ENCODE measurements at regions not wholly inside any gene's neighbourhood (a gene's known extent, or its start where the extent isn't known, plus 50 kb on each side); places are given as distances from the start of the nearest gene placed in this dataset.

- H3K4me1 ChIP-seq: no peaks in the 10 kb centered on the region
- H3K27me3 ChIP-seq: no peaks in the 10 kb centered on the region
- ATAC-seq (ENCODE audit: low FRiP score in 2 of 2) (no peak), DNase-seq (no peak)
- H3K9me3 ChIP-seq: peaks cover 0 to 5% (median 0%) of the 10 kb centered on the region in 4 donors
- no peak overlapping the region for H3K27ac ChIP-seq
- H3K36me3 ChIP-seq: no peaks in the 10 kb centered on the region
- H3K4me3 ChIP-seq: no peak overlapping the region
- WGBS, 2 donors: 84 to 94% methylated on average over 1 to 2 of the region's 2 CpGs
- no peak for TF ChIP-seq CTCF (IDR thresholded peaks at IDR 0.05)
- TF ChIP-seq EP300 (IDR thresholded peaks at IDR 0.05): no peak
- no peak for TF ChIP-seq POLR2A (IDR thresholded peaks at IDR 0.05)
- TF ChIP-seq POLR2AphosphoS5 (IDR thresholded peaks at IDR 0.05): no peak
Measured at GRCh38 chr5:87831499-87831898, 418.8 kb upstream of the CCNH start.

GRCh38 chr5:87829217-87829551 is 416.5 kb upstream of the CCNH start:
- no peak for TF ChIP-seq EP300 (IDR thresholded peaks at IDR 0.05)
- no peak for TF ChIP-seq CTCF (IDR thresholded peaks at IDR 0.05)
- no peak for TF ChIP-seq POLR2AphosphoS5 (IDR thresholded peaks at IDR 0.05)
- no peak for TF ChIP-seq POLR2A (IDR thresholded peaks at IDR 0.05)
- ATAC-seq (ENCODE audit: low FRiP score in 2 of 2) (peak in 1 of 2 donors; percentile 38), DNase-seq (peak in 1 of 2 donors; percentile 39)
- no peaks in the 10 kb centered on the region for H3K27me3 ChIP-seq
- no peak overlapping the region for H3K4me3 ChIP-seq
- no peaks in the 10 kb centered on the region for H3K4me1 ChIP-seq
- WGBS, 2 donors: 60 to 68% methylated on average over 5 of the region's 5 CpGs
- H3K36me3 ChIP-seq: no peaks in the 10 kb centered on the region
- H3K27ac ChIP-seq: no peak overlapping the region
- H3K9me3 ChIP-seq: peaks cover 0 to 5% (median 0%) of the 10 kb centered on the region in 4 donors

- Histone ChIP-seq H3K27ac (no peak overlapping the region), H3K27me3 (no peaks in the 10 kb centered on the region), H3K36me3 (no peaks in the 10 kb centered on the region), H3K9me3 (peaks cover 0 to 5% (median 0%) of the 10 kb centered on the region in 4 donors), H3K4me3 (no peak overlapping the region), H3K4me1 (no peaks in the 10 kb centered on the region)
- ATAC-seq (ENCODE audit: low FRiP score in 2 of 2): no peak
- no peak for DNase-seq
- TF ChIP-seq POLR2AphosphoS5 (IDR thresholded peaks at IDR 0.05): no peak
- no peak for TF ChIP-seq EP300 (IDR thresholded peaks at IDR 0.05)
- no peak for TF ChIP-seq CTCF (IDR thresholded peaks at IDR 0.05)
- no peak for TF ChIP-seq POLR2A (IDR thresholded peaks at IDR 0.05)
- 71 to 76% methylated on average over 2 of the region's 2 CpGs for WGBS, 2 donors
Measured at GRCh38 chr5:87828545-87829216, 416.0 kb upstream of the CCNH start.

GRCh38 chr5:87827539-87827938 is 414.8 kb upstream of the CCNH start:
- no peak for DNase-seq
- no peaks in the 10 kb centered on the region for H3K27me3 ChIP-seq
- no peak for ATAC-seq (ENCODE audit: low FRiP score in 2 of 2)
- no peak overlapping the region for H3K4me3 ChIP-seq
- WGBS, 2 donors: 92 to 94% methylated on average over 8 of the region's 8 CpGs
- no peaks in the 10 kb centered on the region for H3K4me1 ChIP-seq
- TF ChIP-seq EP300 (IDR thresholded peaks at IDR 0.05): no peak
- TF ChIP-seq POLR2A (IDR thresholded peaks at IDR 0.05): no peak
- TF ChIP-seq POLR2AphosphoS5 (IDR thresholded peaks at IDR 0.05): no peak
- no peak for TF ChIP-seq CTCF (IDR thresholded peaks at IDR 0.05)
- H3K9me3 ChIP-seq: peaks cover 0 to 5% (median 0%) of the 10 kb centered on the region in 4 donors
- no peak overlapping the region for H3K27ac ChIP-seq
- no peaks in the 10 kb centered on the region for H3K36me3 ChIP-seq

- TF ChIP-seq POLR2A (IDR thresholded peaks at IDR 0.05) (no peak), EP300 (IDR thresholded peaks at IDR 0.05) (no peak), CTCF (IDR thresholded peaks at IDR 0.05) (no peak), POLR2AphosphoS5 (IDR thresholded peaks at IDR 0.05) (no peak)
Measured at GRCh38 chr5:87826507-87826906, 413.8 kb upstream of the CCNH start.

More at GRCh38 chr5:87826507-87826906, 413.8 kb upstream of the CCNH start:
- Histone ChIP-seq H3K4me3 (no peak overlapping the region), H3K4me1 (no peaks in the 10 kb centered on the region), H3K9me3 (peaks cover 0 to 2% (median 0%) of the 10 kb centered on the region in 4 donors), H3K36me3 (no peaks in the 10 kb centered on the region), H3K27me3 (no peaks in the 10 kb centered on the region), H3K27ac (no peak overlapping the region)
- WGBS, 2 donors: 60 to 73% methylated on average over 3 of the region's 3 CpGs
- ATAC-seq (ENCODE audit: low FRiP score in 2 of 2) (no peak), DNase-seq (no peak)
